Hematopoietic multipotent progenitor cell treated with erythropoietin and hydrocortisone succinate and interleukin-3 and kit ligand, for 17 days (in vitro differentiated cells): ENCODE measurements at regions not wholly inside any gene's neighbourhood (a gene's known extent, or its start where the extent isn't known, plus 50 kb on each side); places are given as distances from the start of the nearest gene placed in this dataset.
"Not testable (repeated sequence)": the region's sequence is repeated elsewhere in the genome, so short reads cannot be mapped to it uniquely, and the experiment has no call there.

Experiments used
- DNase-seq: peaks from one replicate; pipeline ENCODE4 v3.0.0-alpha.2; 2015; ENCODE audit warnings: low spot score

DNA sequence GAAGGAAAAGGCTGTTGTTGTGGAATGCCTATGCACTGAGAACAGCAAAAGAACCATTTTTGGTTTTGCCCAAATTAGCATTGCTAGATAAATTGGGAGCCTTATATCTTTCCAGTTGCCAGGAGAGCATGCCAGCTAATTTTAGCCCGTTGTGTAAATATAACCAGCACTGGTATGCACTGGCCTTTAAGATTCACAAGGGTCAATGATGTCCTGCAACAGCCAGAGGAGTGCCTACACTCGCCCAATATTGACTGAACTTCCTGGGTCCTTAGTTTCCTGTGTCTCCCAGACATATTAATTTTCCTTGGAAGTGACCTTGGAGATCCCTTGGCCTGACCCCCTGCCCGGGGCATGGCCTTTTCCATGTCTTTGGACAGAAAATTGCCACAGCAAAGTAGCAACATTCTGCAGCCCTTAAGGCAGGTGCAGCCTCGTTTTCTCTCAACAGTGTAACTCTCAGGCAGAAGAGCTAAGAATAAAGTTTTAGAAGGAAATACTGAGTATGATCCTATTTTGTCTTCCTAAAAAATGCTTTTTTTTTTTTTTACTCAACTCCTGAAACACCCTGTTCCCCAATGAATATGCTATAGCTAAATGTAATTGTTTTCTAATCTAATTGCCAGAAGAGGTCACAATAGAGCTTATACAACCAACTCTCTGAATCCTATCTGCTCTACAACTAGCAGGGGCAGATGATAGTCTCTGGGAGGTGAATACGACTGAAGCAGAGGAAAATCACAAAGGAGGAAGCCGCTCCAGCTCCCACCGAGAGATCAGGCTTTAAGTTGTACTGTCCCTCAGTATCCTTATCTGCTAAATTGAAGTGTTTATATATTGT lies 131.9 kb upstream of the PCGF5 start:
- peak; percentile 14 for DNase-seq

DNA sequence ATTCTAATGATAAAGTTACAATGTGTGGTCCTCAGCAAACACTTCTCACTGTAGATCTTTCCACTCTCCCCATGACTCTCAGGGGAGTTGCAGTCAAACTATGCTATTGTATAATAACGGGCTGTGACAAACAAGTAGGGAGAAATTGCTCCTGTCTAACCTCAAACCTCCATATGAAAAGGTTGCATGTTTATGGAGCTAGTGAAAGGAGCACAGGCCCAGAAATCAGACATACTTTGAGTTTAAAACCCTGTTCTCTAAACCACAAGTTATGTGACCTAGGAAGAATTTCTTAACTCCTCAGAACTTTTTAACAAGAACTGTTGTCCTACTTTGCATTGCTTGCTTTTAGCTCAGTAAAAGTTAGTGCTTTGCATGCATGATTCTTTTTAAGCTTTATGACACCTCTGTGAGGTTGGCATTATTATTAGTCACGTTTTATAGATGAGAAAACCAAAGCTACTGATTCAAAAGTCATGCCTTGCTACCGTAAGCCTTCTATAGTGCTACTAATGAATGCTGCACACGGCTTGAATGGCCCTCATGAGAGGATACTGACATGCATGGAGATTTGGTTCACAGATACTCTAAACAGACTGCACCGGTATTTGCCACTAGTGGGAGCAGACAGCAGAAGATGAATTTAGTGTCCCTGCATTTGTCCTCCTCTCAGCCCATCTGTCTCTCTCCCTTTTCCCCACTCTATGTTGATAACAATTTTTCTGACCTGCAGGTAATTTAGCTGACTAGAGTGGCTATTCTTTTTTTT lies 129.5 kb upstream of the PCGF5 start:
- peak; percentile 21 for DNase-seq

- DNase-seq: no peak
Measured at GRCh38 chr10:91091780-91092179, 128.7 kb upstream of the PCGF5 start.

DNA sequence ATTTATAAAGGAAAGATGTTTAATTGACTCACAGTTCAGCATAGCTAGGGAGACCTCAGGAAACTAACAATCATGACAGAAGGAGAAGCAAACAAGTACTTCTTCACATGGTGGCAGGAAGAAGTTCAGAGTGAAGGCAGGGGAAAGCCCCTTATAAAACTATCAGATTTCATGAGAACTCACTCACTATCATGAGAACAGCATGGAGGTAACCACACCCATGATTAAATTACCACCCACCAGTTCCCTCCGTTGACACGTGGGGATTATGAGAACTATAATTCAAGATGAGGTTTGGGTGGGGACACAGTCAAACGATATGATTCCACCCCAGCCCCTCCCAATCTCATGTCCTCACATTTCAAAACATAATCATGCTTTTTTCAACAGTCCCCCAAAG lies 124.2 kb upstream of the PCGF5 start:
- DNase-seq: no peak

GRCh38 chr10:91097313-91097712 lies 123.2 kb upstream of the PCGF5 start:
- DNase-seq: no peak

GRCh38 chr10:91098021-91098420 lies 122.4 kb upstream of the PCGF5 start:
- DNase-seq: not testable (repeated sequence)

- DNase-seq: peak; percentile 23
Measured at GRCh38 chr10:91103384-91104192, 116.9 kb upstream of the PCGF5 start.

- no peak for DNase-seq
Measured at GRCh38 chr10:91104193-91105041, 116.0 kb upstream of the PCGF5 start.

DNA sequence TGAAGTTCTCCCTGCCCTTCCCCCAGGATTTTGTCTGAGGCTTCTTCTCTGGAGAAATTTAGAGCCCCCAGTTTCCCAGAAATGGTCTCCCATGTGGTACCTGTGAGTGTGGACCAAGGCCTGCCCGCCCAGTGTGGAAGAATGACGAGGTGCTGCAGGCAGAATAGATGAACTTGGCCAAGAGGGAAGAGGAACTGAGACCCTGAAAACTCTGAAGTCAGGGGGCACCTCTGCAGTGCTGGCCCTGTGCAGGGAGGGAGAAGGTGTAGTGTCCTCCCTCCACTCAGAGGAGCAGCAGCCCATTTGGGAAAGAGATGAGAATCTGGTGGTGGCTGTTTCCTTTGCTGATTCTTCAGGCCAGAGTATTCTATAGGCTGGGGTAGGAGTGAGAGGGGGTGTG lies 115.2 kb upstream of the PCGF5 start:
- no peak for DNase-seq

DNA sequence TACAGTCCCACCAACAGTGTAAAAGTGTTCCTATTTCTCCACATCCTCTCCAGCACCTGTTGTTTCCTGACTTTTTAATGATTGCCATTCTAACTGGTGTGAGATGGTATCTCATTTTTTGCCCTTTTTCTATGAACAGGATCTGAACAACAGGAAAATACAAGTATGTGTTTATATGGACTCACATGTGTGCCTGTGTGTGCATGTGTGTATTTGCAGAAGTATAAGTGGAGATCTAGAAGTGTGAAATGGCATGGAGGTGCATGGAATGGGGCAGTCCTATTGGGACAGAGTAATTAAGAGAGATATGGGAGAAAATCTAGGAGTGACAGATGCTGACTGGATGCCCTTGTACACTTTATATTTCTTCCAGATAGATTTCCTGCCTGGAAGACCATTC lies 111.6 kb upstream of the PCGF5 start:
- no peak for DNase-seq

DNA sequence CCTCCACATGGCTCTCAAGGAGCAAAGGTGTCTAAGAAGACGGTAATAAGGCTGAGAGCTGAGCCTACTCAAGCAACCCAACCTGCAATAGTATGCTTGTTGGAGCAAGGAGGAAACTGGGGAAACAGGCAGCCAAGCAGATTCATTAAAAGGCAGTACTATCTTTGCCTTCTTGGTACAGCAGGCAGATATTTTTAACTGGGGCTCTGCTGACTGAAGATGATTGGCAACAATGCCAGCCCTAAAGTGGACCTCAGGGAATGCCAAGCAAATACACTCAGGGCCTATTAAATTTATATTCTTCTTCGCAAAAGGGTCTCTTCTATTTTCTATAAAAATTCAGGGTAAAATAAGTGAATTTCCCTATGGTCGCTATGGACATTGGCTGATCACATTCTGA lies 109.4 kb upstream of the PCGF5 start:
- no peak for DNase-seq

DNA sequence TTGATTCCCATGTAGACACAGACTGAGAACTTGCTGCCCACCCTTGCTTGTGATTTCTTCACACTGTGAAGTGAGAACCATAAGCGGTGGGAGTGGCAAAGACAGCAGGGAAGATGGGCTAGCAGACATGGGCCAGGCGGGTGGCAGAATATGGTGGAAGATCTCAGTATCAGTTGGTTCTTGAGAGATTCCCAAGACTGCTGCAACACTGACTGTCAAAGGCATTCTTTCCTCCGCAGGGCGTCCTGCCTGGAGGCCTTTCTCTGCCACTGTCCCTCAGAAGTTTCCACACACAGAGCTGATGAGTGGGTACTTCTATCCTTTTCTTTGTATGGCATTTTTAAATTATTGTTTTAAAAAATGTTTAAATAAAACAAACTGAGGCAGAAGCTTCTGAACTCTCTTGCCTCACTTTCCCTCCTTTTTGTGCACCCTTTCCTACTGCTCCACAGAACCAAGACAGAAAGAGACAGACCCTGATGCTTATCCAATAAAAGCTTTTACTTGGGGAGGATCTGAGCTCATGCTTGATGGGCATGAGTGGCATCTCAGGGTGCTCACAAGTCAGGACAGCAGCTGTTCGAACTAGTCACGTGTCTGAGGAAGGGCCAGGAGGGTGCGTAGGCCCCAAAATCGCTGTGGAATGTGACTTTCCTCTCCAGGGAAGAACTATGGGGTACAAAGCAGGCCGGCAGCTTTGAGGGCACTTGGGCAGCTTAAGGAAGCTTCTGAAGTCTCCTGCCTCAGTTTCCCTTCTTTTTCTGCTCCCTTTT lies 104.7 kb upstream of the PCGF5 start:
- no peak for DNase-seq

- DNase-seq: no peak
Measured at GRCh38 chr10:91117505-91117904, 103.0 kb upstream of the PCGF5 start.

GRCh38 chr10:91120348-91120747 lies 100.1 kb upstream of the PCGF5 start:
- no peak for DNase-seq

DNA sequence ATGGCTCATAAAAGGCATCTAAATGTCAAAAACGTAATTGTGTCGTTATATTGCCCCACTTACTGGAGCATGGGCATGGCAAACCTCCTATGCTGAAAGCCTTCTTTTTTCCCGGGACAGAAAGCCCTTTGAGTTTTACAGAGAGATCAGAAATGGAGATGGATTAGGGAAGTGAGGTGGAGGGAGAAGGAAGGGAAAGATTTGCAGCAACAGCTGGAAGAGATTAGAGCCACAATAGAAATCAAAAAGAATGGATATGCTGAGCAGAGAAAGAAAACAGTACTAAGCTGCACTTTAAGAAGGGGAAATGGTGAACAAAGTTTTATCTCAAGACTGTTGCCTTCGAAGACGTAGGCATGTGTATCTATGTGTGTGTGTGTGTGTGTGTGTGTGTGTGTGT lies 97.2 kb upstream of the PCGF5 start:
- no peak for DNase-seq

GRCh38 chr10:91124016-91124415 lies 96.4 kb upstream of the PCGF5 start:
- DNase-seq: no peak

GRCh38 chr10:91126471-91126870 lies 94.0 kb upstream of the PCGF5 start:
- DNase-seq: no peak

GRCh38 chr10:91127341-91128082 lies 93.0 kb upstream of the PCGF5 start:
- no peak for DNase-seq

- DNase-seq: no peak
Measured at GRCh38 chr10:91135113-91135512, 85.3 kb upstream of the PCGF5 start.

GRCh38 chr10:91137011-91137643 lies 83.3 kb upstream of the PCGF5 start:
- DNase-seq: no peak
